CD14-positive monocyte (primary cell): ENCODE measurements at regions not wholly inside any gene's neighbourhood (a gene's known extent, or its start where the extent isn't known, plus 50 kb on each side); places are given as distances from the start of the nearest gene placed in this dataset.

ENCODE experiments used
- DNase-seq, 3 donors: peaks; one replicate each; pipeline ENCODE4 v3.0.0-alpha.2; 2011 to 2022
- H2AFZ ChIP-seq: 2 replicates; pipeline ENCODE4 v1.6.0; 2012; ENCODE audit warnings: mild to moderate bottlenecking, low read depth, low read length, inconsistent platforms; ENCODE audit not compliant: insufficient read depth, poor library complexity, severe bottlenecking
- H3K27ac ChIP-seq, 2 donors: 1 replicate in 1 of 2; 2 replicates in 1 of 2; pipeline ENCODE4 v1.5.1; 2012 to 2013; ENCODE audit warnings: low read length in 2 of 2, control low read depth in 1 of 2, inconsistent platforms in 1 of 2, low read depth in 1 of 2, mild to moderate bottlenecking in 1 of 2
- H3K27me3 ChIP-seq, 2 donors: one replicate each; pipeline versions ENCODE4 v1.6.0 to v1.6.1; 2011 to 2013; ENCODE audit warnings: low read length in 2 of 2; ENCODE audit not compliant: control insufficient read depth in 2 of 2, insufficient read depth in 2 of 2
- H3K36me3 ChIP-seq, 2 donors: replicated peaks in 1 of 2; 1 replicate in 1 of 2; 2 replicates in 1 of 2; pipeline versions ENCODE4 v1.5.1 to v1.6.1; 2012 to 2013; ENCODE audit warnings: low read length in 2 of 2, control low read depth in 1 of 2, inconsistent platforms in 1 of 2, mild to moderate bottlenecking in 1 of 2; ENCODE audit not compliant: insufficient read depth in 2 of 2, control insufficient read depth in 1 of 2
- H3K4me1 ChIP-seq, 2 donors: 1 replicate in 1 of 2; 2 replicates in 1 of 2; pipeline versions ENCODE4 v1.5.1 to v1.6.1; 2012 to 2013; ENCODE audit warnings: low read length in 2 of 2, control low read depth in 1 of 2, inconsistent platforms in 1 of 2, mild to moderate bottlenecking in 1 of 2, moderate library complexity in 1 of 2; ENCODE audit not compliant: insufficient read depth in 2 of 2, control insufficient read depth in 1 of 2
- H3K4me2 ChIP-seq: replicated peaks from 2 replicates; pipeline ENCODE3; 2012; ENCODE audit warnings: low read length, moderate library complexity, mild to moderate bottlenecking; ENCODE audit not compliant: poor library complexity, severe bottlenecking; ENCODE audit errors: extremely low read depth
- H3K4me3 ChIP-seq, 3 experiments: fragments of 200-600 bp in 1 of 3; sonication (generic) in 1 of 3; replicated peaks in 1 of 3; 1 replicate in 2 of 3; 2 replicates in 1 of 3; pipeline ENCODE4 v1.5.1; 2011 to 2013; ENCODE audit warnings: low read length in 3 of 3, mild to moderate bottlenecking in 3 of 3, control low read depth in 2 of 3, low read depth in 2 of 3, inconsistent platforms in 1 of 3, moderate library complexity in 1 of 3
- H3K79me2 ChIP-seq: 2 replicates; pipeline ENCODE4 v1.6.0; 2012; ENCODE audit warnings: mild to moderate bottlenecking, control low read depth, inconsistent platforms, low read length, moderate library complexity; ENCODE audit not compliant: insufficient read depth
- H3K9ac ChIP-seq: 2 replicates; pipeline ENCODE4 v1.6.0; 2017; ENCODE audit warnings: low read length, mild to moderate bottlenecking; ENCODE audit not compliant: insufficient read depth, poor library complexity, severe bottlenecking
- H3K9me3 ChIP-seq, 2 donors: replicated peaks in 1 of 2; 1 replicate in 1 of 2; 2 replicates in 1 of 2; pipeline versions ENCODE4 v1.5.1 to v1.6.1; 2012 to 2013; ENCODE audit warnings: low read length in 2 of 2, control low read depth in 1 of 2; ENCODE audit not compliant: control insufficient read depth in 1 of 2, insufficient read depth in 1 of 2
- H4K20me1 ChIP-seq: 2 replicates; pipeline ENCODE4 v1.6.0; 2012; ENCODE audit warnings: mild to moderate bottlenecking, low read length, control low read depth, moderate library complexity; ENCODE audit not compliant: insufficient read depth
- H3K27ac Mint-ChIP-seq, 7 donors: one replicate each; pipeline ENCODE4 v1.8.0; 2020; ENCODE audit warnings: mild to moderate bottlenecking in 7 of 7, mixed read lengths in 7 of 7, moderate library complexity in 6 of 7, inconsistent platforms in 2 of 7
- H3K27me3 Mint-ChIP-seq, 3 donors: one replicate each; pipeline ENCODE4 v1.8.0; 2021 to 2022; ENCODE audit warnings: low read depth in 3 of 3, mild to moderate bottlenecking in 3 of 3, mixed read lengths in 3 of 3, moderate library complexity in 3 of 3, inconsistent platforms in 1 of 3
- H3K36me3 Mint-ChIP-seq, 2 donors: one replicate each; pipeline ENCODE4 v1.8.0; 2020; ENCODE audit warnings: mixed read lengths in 2 of 2, inconsistent platforms in 1 of 2, mild to moderate bottlenecking in 1 of 2
- H3K4me1 Mint-ChIP-seq: one replicate; pipeline ENCODE4 v1.8.0; 2020; ENCODE audit warnings: mild to moderate bottlenecking, mixed read lengths
- H3K4me3 Mint-ChIP-seq, 2 donors: one replicate each; pipeline ENCODE4 v1.8.0; 2020; ENCODE audit warnings: mild to moderate bottlenecking in 2 of 2, mixed read lengths in 2 of 2, moderate library complexity in 1 of 2
- H3K9me3 Mint-ChIP-seq, 7 donors: one replicate each; pipeline ENCODE4 v1.8.0; 2020 to 2022; ENCODE audit warnings: mixed read lengths in 7 of 7, mild to moderate bottlenecking in 6 of 7, moderate library complexity in 6 of 7, inconsistent platforms in 2 of 7
- WGBS: methylation state at CpG from one replicate; pipeline ENCODE4 v1.1.5; 2013; ENCODE audit warnings: missing lambda C conversion rate; ENCODE audit not compliant: insufficient coverage; 5-methylcytosine and 5-hydroxymethylcytosine counted together
- intact Hi-C, 2 donors: fragments of 100-400 bp; cut with micrococcal nuclease; formaldehyde crosslinking; loops; one replicate each; pipeline versions ENCODE4 v1.15.0 to v1.15.1; 2023
- TF ChIP-seq, protein P1 (sequence below): fragments of 200-600 bp; IDR thresholded peaks from one replicate; pipeline ENCODE4 v1.8.0; 2022; ENCODE audit warnings: antibody characterized with exemption, mild to moderate bottlenecking

DNA sequence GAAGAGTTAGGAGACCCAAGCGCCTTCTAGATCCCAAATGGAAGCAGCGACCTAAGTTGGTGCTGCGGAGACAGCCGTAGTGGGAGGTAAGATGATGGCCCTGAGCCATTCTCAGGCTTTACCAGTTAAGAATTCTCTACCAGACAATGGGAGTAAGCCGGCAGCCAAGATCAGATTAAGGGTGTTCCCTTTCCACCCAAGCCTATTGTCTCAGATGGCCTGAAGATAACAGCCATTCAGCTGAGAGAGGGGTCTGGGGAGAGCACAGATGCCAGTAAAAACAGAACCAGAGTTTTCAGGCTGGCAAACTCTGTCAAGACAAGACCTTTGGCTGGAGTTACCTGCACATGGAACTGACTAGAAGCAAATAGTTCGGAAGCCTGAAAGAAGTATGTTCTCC is 191.7 kb upstream of the HAAO start:
- intact Hi-C loops = no loop called here
- Mint-ChIP-seq H3K36me3 (no peaks in the 10 kb centered on the region), H3K27me3 (peaks cover 0 to 3% (median 0%) of the 10 kb centered on the region in 3 donors), H3K4me1 (peaks cover 3% of the 10 kb centered on the region), H3K27ac (no peak overlapping the region), H3K4me3 (no peak overlapping the region), H3K9me3 (peaks cover 0 to 1% (median 0%) of the 10 kb centered on the region in 7 donors)
- TF ChIP-seq, protein P1, sequence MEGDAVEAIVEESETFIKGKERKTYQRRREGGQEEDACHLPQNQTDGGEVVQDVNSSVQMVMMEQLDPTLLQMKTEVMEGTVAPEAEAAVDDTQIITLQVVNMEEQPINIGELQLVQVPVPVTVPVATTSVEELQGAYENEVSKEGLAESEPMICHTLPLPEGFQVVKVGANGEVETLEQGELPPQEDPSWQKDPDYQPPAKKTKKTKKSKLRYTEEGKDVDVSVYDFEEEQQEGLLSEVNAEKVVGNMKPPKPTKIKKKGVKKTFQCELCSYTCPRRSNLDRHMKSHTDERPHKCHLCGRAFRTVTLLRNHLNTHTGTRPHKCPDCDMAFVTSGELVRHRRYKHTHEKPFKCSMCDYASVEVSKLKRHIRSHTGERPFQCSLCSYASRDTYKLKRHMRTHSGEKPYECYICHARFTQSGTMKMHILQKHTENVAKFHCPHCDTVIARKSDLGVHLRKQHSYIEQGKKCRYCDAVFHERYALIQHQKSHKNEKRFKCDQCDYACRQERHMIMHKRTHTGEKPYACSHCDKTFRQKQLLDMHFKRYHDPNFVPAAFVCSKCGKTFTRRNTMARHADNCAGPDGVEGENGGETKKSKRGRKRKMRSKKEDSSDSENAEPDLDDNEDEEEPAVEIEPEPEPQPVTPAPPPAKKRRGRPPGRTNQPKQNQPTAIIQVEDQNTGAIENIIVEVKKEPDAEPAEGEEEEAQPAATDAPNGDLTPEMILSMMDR = no peak
- no peaks in the 10 kb centered on the region for H3K36me3 ChIP-seq
- H3K4me1 ChIP-seq = no peaks in the 10 kb centered on the region
- DNase-seq = no peak
- 100% methylated on average over 1 of the region's 6 CpGs for WGBS
- H4K20me1 ChIP-seq = no peaks in the 10 kb centered on the region
- no peak overlapping the region for H3K4me2 ChIP-seq
- no peaks in the 10 kb centered on the region for H3K9me3 ChIP-seq
- peak overlapping the region; percentile 1 for H2AFZ ChIP-seq
- no peak overlapping the region for H3K4me3 ChIP-seq
- no peaks in the 10 kb centered on the region for H3K79me2 ChIP-seq
- H3K9ac ChIP-seq = no peak overlapping the region
- H3K27ac ChIP-seq = no peak overlapping the region
- no peaks in the 10 kb centered on the region for H3K27me3 ChIP-seq

- H3K36me3 ChIP-seq = no peaks in the 10 kb centered on the region
- peaks cover 24% of the 10 kb centered on the region for H3K4me1 Mint-ChIP-seq
- no peaks in the 10 kb centered on the region for H4K20me1 ChIP-seq
- intact Hi-C loops = no loop called here
- no peak overlapping the region for H3K4me3 ChIP-seq
- H3K9ac ChIP-seq = no peak overlapping the region
- H3K4me2 ChIP-seq = no peak overlapping the region
- H2AFZ ChIP-seq = no peak overlapping the region
- no peaks in the 10 kb centered on the region for H3K9me3 ChIP-seq
- 96% methylated on average over 4 of the region's 9 CpGs for WGBS
- peaks cover 0 to 1% (median 0%) of the 10 kb centered on the region in 7 donors for H3K9me3 Mint-ChIP-seq
- peaks cover 0 to 6% (median 0%) of the 10 kb centered on the region in 3 donors for H3K27me3 Mint-ChIP-seq
- H3K27ac Mint-ChIP-seq = peak overlapping the region in 2 of 7 donors; percentile 3 to 77
- no peak overlapping the region for H3K27ac ChIP-seq
- H3K4me1 ChIP-seq = peaks cover 14 to 19% of the 10 kb centered on the region in 2 donors
- H3K27me3 ChIP-seq = no peaks in the 10 kb centered on the region
- no peaks in the 10 kb centered on the region for H3K79me2 ChIP-seq
- no peak for DNase-seq
- TF ChIP-seq, protein P1 = no peak
- no peaks in the 10 kb centered on the region for H3K36me3 Mint-ChIP-seq
- H3K4me3 Mint-ChIP-seq = no peak overlapping the region
These were observed 188.5 kb upstream of the HAAO start for GRCh38 chr2:42980764-42981416.
